Prostate gland (tissue), 2 donors: ENCODE measurements at regions not wholly inside any gene's neighbourhood (a gene's known extent, or its start where the extent isn't known, plus 50 kb on each side); places are given as distances from the start of the nearest gene placed in this dataset.

Experiments used
- POLR2A ChIP-seq: fragments of 450-650 bp; IDR thresholded peaks from one replicate; pipeline ENCODE4 v1.6.1; 2016; ENCODE audit warnings: antibody characterized with exemption, mild to moderate bottlenecking
- POLR2AphosphoS5 ChIP-seq: sonication (generic); formaldehyde crosslinking; IDR thresholded peaks from one replicate; pipeline ENCODE4 v1.6.1; 2017; ENCODE audit warnings: antibody characterized with exemption
- TF ChIP-seq, protein P1 (sequence below), 4 experiments: fragments of 200-600 bp in 2 of 4; fragments of 450-650 bp in 2 of 4; sonication (generic) in 2 of 4; IDR thresholded peaks; 1 replicate in 3 of 4; 2 replicates in 1 of 4; pipeline ENCODE4 v1.5.1; 2016 to 2019; ENCODE audit warnings: antibody characterized with exemption in 4 of 4, mild to moderate bottlenecking in 2 of 4, moderate library complexity in 2 of 4

DNA sequence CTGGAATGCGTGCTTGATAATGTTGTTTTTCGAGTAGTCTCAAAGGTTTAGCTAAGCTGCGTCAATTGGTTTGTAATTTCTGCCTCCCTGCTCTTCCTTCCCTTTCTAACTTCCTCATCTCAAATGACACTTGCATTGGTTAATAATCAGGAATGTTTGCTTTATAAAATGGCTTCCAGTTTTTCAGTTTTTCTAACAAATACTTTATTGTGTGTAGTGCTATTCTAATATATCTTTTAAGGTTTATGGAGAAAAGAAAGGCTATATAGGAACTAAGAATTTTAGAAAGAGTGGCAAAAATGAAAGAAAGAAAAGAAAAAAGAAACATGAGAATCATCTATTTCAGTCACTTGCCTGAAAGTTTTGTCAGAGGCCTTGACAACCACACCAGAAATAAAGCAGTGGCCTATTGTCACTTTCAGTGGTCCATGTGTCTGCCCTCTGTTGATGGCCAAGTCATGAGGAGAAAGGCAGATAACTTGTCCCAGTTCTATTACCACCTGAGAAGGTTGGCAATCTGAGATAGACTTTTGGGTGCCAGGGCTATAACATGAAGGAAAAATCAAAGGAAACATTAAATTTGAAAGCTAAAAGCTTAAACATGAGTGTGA is 221.9 kb upstream of the KITLG start:
- TF ChIP-seq, protein P1, sequence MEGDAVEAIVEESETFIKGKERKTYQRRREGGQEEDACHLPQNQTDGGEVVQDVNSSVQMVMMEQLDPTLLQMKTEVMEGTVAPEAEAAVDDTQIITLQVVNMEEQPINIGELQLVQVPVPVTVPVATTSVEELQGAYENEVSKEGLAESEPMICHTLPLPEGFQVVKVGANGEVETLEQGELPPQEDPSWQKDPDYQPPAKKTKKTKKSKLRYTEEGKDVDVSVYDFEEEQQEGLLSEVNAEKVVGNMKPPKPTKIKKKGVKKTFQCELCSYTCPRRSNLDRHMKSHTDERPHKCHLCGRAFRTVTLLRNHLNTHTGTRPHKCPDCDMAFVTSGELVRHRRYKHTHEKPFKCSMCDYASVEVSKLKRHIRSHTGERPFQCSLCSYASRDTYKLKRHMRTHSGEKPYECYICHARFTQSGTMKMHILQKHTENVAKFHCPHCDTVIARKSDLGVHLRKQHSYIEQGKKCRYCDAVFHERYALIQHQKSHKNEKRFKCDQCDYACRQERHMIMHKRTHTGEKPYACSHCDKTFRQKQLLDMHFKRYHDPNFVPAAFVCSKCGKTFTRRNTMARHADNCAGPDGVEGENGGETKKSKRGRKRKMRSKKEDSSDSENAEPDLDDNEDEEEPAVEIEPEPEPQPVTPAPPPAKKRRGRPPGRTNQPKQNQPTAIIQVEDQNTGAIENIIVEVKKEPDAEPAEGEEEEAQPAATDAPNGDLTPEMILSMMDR (IDR thresholded peaks at IDR 0.05), result no peak
- TF ChIP-seq POLR2AphosphoS5 (no peak), POLR2A (no peak)
